ENCODE measurements at regions not wholly inside any gene's neighbourhood (a gene's known extent, or its start where the extent isn't known, plus 50 kb on each side); places are given as distances from the start of the nearest gene placed in this dataset.

GRCh38 chr2:121090088-121090715 lies 194.8 kb downstream of the TFCP2L1 start:
- TF ChIP-seq GATA2 (IDR thresholded peaks at IDR 0.05; ENCODE audit: low read depth, low read length) (no peak), GATA3 (IDR thresholded peaks at IDR 0.05; ENCODE audit: low read depth, low read length) (no peak)

Measured in SH-SY5Y (cell line).